PC-3 (cell line): ENCODE measurements at regions not wholly inside any gene's neighbourhood (a gene's known extent, or its start where the extent isn't known, plus 50 kb on each side); places are given as distances from the start of the nearest gene placed in this dataset.

Experiments
- EZH2 ChIP-seq: fragments of 300-600 bp; sonication (generic); IDR thresholded peaks from one replicate; pipeline ENCODE4 v1.6.1; 2017; ENCODE audit warnings: antibody characterized with exemption, mild to moderate bottlenecking, low read length; ENCODE audit not compliant: unreplicated experiment
- TF ChIP-seq, protein P1 (sequence below): fragments of 300-600 bp; sonication (generic); conservative IDR thresholded peaks from 2 replicates; pipeline ENCODE4 v1.5.1; 2017; ENCODE audit warnings: antibody characterized with exemption, low read depth, mild to moderate bottlenecking, low read length

GRCh38 chr1:25048728-25049127 lies 118.7 kb upstream of the RUNX3 start:
- TF ChIP-seq, protein P1, sequence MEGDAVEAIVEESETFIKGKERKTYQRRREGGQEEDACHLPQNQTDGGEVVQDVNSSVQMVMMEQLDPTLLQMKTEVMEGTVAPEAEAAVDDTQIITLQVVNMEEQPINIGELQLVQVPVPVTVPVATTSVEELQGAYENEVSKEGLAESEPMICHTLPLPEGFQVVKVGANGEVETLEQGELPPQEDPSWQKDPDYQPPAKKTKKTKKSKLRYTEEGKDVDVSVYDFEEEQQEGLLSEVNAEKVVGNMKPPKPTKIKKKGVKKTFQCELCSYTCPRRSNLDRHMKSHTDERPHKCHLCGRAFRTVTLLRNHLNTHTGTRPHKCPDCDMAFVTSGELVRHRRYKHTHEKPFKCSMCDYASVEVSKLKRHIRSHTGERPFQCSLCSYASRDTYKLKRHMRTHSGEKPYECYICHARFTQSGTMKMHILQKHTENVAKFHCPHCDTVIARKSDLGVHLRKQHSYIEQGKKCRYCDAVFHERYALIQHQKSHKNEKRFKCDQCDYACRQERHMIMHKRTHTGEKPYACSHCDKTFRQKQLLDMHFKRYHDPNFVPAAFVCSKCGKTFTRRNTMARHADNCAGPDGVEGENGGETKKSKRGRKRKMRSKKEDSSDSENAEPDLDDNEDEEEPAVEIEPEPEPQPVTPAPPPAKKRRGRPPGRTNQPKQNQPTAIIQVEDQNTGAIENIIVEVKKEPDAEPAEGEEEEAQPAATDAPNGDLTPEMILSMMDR: no peak
- TF ChIP-seq EZH2: no peak
